Cardiac muscle cell (in vitro differentiated cells and primary cell): ENCODE measurements at regions not wholly inside any gene's neighbourhood (a gene's known extent, or its start where the extent isn't known, plus 50 kb on each side); places are given as distances from the start of the nearest gene placed in this dataset.
A peak's percentile ranks its signal among the peaks of the same experiment; 100 is the strongest.
"Not testable (repeated sequence)": the region's sequence is repeated elsewhere in the genome, so short reads cannot be mapped to it uniquely, and the experiment has no call there.

Experiments
- DNase-seq, 2 donors: peaks; one replicate each; pipeline versions ENCODE4 v3.0.0 to v3.0.0-alpha.2; 2010 to 2017; ENCODE audit warnings: low read depth in 1 of 2, low spot score in 1 of 2
- H3K27ac ChIP-seq: fragments of 200-600 bp; sonication (generic); 2 replicates; pipeline ENCODE4 v1.5.1; 2016
- H3K27me3 ChIP-seq: fragments of 200-600 bp; sonication (generic); 2 replicates; pipeline ENCODE4 v1.6.0; 2016; ENCODE audit warnings: control low read depth
- H3K36me3 ChIP-seq: fragments of 200-600 bp; sonication (generic); 2 replicates; pipeline ENCODE4 v1.5.1; 2016; ENCODE audit warnings: control low read depth
- H3K4me1 ChIP-seq: fragments of 200-600 bp; sonication (generic); 2 replicates; pipeline ENCODE4 v1.8.1; 2017; ENCODE audit warnings: low read depth, mild to moderate bottlenecking, mixed run types
- H3K4me3 ChIP-seq: fragments of 200-600 bp; sonication (generic); 2 replicates; pipeline ENCODE4 v1.5.1; 2016; ENCODE audit warnings: mild to moderate bottlenecking
- H3K9me3 ChIP-seq: fragments of 200-600 bp; sonication (generic); 2 replicates; pipeline ENCODE4 v1.5.1; 2017; ENCODE audit warnings: low read depth, mild to moderate bottlenecking, control low read depth
- CTCF ChIP-seq: IDR thresholded peaks from 2 replicates; pipeline ENCODE4 v1.5.1; 2012; ENCODE audit warnings: low read depth, mild to moderate bottlenecking, low read length

- DNase-seq: no peak
Measured at GRCh38 chr1:177646757-177647730, 322.8 kb downstream of the SEC16B start.

GRCh38 chr1:177645491-177646190 lies 324.2 kb downstream of the SEC16B start:
- no peak for DNase-seq
- no peak for TF ChIP-seq CTCF

More at GRCh38 chr1:177646757-177647730, 322.8 kb downstream of the SEC16B start:
- Histone ChIP-seq H3K4me3 (no peak overlapping the region), H3K9me3 (no peaks in the 10 kb centered on the region), H3K27me3 (no peaks in the 10 kb centered on the region), H3K4me1 (no peaks in the 10 kb centered on the region), H3K27ac (no peak overlapping the region), H3K36me3 (no peaks in the 10 kb centered on the region)
- TF ChIP-seq CTCF: no peak

GRCh38 chr1:177640687-177641086 lies 329.2 kb downstream of the SEC16B start:
- Histone ChIP-seq H3K9me3 (no peaks in the 10 kb centered on the region), H3K27me3 (no peaks in the 10 kb centered on the region), H3K4me3 (no peak overlapping the region), H3K27ac (no peak overlapping the region), H3K36me3 (no peaks in the 10 kb centered on the region), H3K4me1 (no peaks in the 10 kb centered on the region)
- no peak for TF ChIP-seq CTCF
- DNase-seq: no peak

More at GRCh38 chr1:177645491-177646190, 324.2 kb downstream of the SEC16B start:
- Histone ChIP-seq H3K27ac (no peak overlapping the region), H3K36me3 (no peaks in the 10 kb centered on the region), H3K27me3 (no peaks in the 10 kb centered on the region), H3K9me3 (no peaks in the 10 kb centered on the region), H3K4me1 (no peaks in the 10 kb centered on the region), H3K4me3 (no peak overlapping the region)

GRCh38 chr1:177634151-177634550 lies 335.7 kb downstream of the SEC16B start:
- not testable (repeated sequence) for H3K27ac ChIP-seq, H3K27me3 ChIP-seq, H3K4me3 ChIP-seq, DNase-seq, H3K4me1 ChIP-seq, H3K9me3 ChIP-seq, H3K36me3 ChIP-seq

GRCh38 chr1:177632923-177633615 lies 336.8 kb downstream of the SEC16B start:
- TF ChIP-seq CTCF: no peak
- Histone ChIP-seq H3K9me3 (no peaks in the 10 kb centered on the region), H3K4me3 (no peak overlapping the region), H3K27me3 (no peaks in the 10 kb centered on the region), H3K36me3 (no peaks in the 10 kb centered on the region), H3K4me1 (no peaks in the 10 kb centered on the region), H3K27ac (no peak overlapping the region)
- peak in 1 of 2 donors; percentile 63 for DNase-seq
